Liver (tissue), 8 donors: ENCODE measurements at regions not wholly inside any gene's neighbourhood (a gene's known extent, or its start where the extent isn't known, plus 50 kb on each side); places are given as distances from the start of the nearest gene placed in this dataset.

Experiments used
- DNase-seq: peaks from one replicate; pipeline ENCODE4 v3.0.0-alpha.2; 2017; ENCODE audit warnings: low spot score
- H3K27ac ChIP-seq, 2 donors: one replicate each; pipeline ENCODE4 v1.7.0; 2013; ENCODE audit warnings: inconsistent platforms in 2 of 2, low read length in 2 of 2, control low read depth in 1 of 2, low read depth in 1 of 2, mild to moderate bottlenecking in 1 of 2
- H3K27me3 ChIP-seq, 4 donors: one replicate each; pipeline versions ENCODE4 v1.6.1 to v1.7.0; 2013; ENCODE audit warnings: low read length in 3 of 4, inconsistent platforms in 1 of 4, mild to moderate bottlenecking in 1 of 4, moderate library complexity in 1 of 4; ENCODE audit not compliant: control insufficient read depth in 4 of 4, insufficient read depth in 4 of 4
- H3K36me3 ChIP-seq, 4 donors: one replicate each; pipeline versions ENCODE4 v1.6.1 to v1.7.0; 2013; ENCODE audit warnings: low read length in 3 of 4, mild to moderate bottlenecking in 3 of 4, low read depth in 1 of 4, moderate library complexity in 1 of 4; ENCODE audit not compliant: control insufficient read depth in 4 of 4, insufficient read depth in 3 of 4
- H3K4me1 ChIP-seq, 4 donors: one replicate each; pipeline versions ENCODE4 v1.6.1 to v1.7.0; 2013; ENCODE audit warnings: low read length in 3 of 4, mild to moderate bottlenecking in 3 of 4, moderate library complexity in 1 of 4; ENCODE audit not compliant: control insufficient read depth in 4 of 4, insufficient read depth in 4 of 4
- H3K4me3 ChIP-seq, 3 donors: one replicate each; pipeline versions ENCODE4 v1.6.1 to v1.7.0; 2013; ENCODE audit warnings: low read length in 3 of 3, control low read depth in 1 of 3, low read depth in 1 of 3, mild to moderate bottlenecking in 1 of 3
- H3K9ac ChIP-seq, 2 donors: one replicate each; pipeline ENCODE4 v1.7.0; 2013; ENCODE audit warnings: low read length in 2 of 2, mild to moderate bottlenecking in 2 of 2, moderate library complexity in 2 of 2, control low read depth in 1 of 2, low read depth in 1 of 2
- H3K9me3 ChIP-seq, 4 donors: one replicate each; pipeline versions ENCODE4 v1.6.1 to v1.7.0; 2013; ENCODE audit warnings: low read length in 3 of 4; ENCODE audit not compliant: control insufficient read depth in 4 of 4
- EGR1 ChIP-seq, 2 donors: IDR thresholded peaks; 2 replicates each; pipeline ENCODE4 v1.6.1; 2016 to 2018; ENCODE audit warnings: antibody characterized with exemption in 2 of 2, low read depth in 2 of 2
- FOXA1 ChIP-seq: IDR thresholded peaks from 2 replicates; pipeline ENCODE4 v1.6.1; 2016; ENCODE audit warnings: antibody characterized with exemption
- FOXA2 ChIP-seq: IDR thresholded peaks from 2 replicates; pipeline ENCODE4 v1.6.1; 2016; ENCODE audit warnings: antibody characterized with exemption
- GABPA ChIP-seq, 2 donors: IDR thresholded peaks in 1 of 2; conservative IDR thresholded peaks in 1 of 2; 2 replicates each; pipeline ENCODE4 v1.6.1; 2016; ENCODE audit warnings: antibody characterized with exemption in 2 of 2, mild to moderate bottlenecking in 1 of 2, moderate library complexity in 1 of 2
- HNF4A ChIP-seq, 2 donors: conservative IDR thresholded peaks; 2 replicates each; pipeline ENCODE4 v1.6.1; 2016; ENCODE audit warnings: antibody characterized with exemption in 2 of 2, mild to moderate bottlenecking in 2 of 2
- HNF4G ChIP-seq: IDR thresholded peaks from 2 replicates; pipeline ENCODE4 v1.6.1; 2016; ENCODE audit warnings: antibody characterized with exemption
- JUND ChIP-seq, 2 donors: IDR thresholded peaks; 2 replicates each; pipeline ENCODE4 v1.6.1; 2016; ENCODE audit warnings: antibody characterized with exemption in 2 of 2
- NR2F2 ChIP-seq: IDR thresholded peaks from 2 replicates; pipeline ENCODE4 v1.6.1; 2016; ENCODE audit warnings: antibody characterized with exemption
- RAD21 ChIP-seq, 2 donors: IDR thresholded peaks; 2 replicates each; pipeline ENCODE4 v1.6.1; 2016; ENCODE audit warnings: antibody characterized with exemption in 2 of 2, mild to moderate bottlenecking in 2 of 2
- RXRA ChIP-seq, 2 donors: IDR thresholded peaks; 2 replicates each; pipeline ENCODE4 v1.6.1; 2017 to 2018; ENCODE audit warnings: antibody characterized with exemption in 2 of 2, mild to moderate bottlenecking in 1 of 2
- SP1 ChIP-seq: IDR thresholded peaks from 2 replicates; pipeline ENCODE4 v1.6.1; 2018; ENCODE audit warnings: antibody characterized with exemption, mild to moderate bottlenecking
- TAF1 ChIP-seq: conservative IDR thresholded peaks from 2 replicates; pipeline ENCODE4 v1.6.1; 2016; ENCODE audit warnings: antibody characterized with exemption, mild to moderate bottlenecking
- YY1 ChIP-seq: IDR thresholded peaks from 2 replicates; pipeline ENCODE4 v1.6.1; 2016; ENCODE audit warnings: antibody characterized with exemption, mild to moderate bottlenecking
- ZBTB33 ChIP-seq: IDR thresholded peaks from 2 replicates; pipeline ENCODE4 v1.6.1; 2016; ENCODE audit warnings: antibody characterized with exemption
- WGBS: extraction: QIAGEN DNeasy Blood & Tissue Kit; methylation state at CpG from one replicate; pipeline ENCODE4 v1.1.7; 2013; 5-methylcytosine and 5-hydroxymethylcytosine counted together
- TF ChIP-seq, protein P1 (sequence below): fragments of 150-350 bp; IDR thresholded peaks from 2 replicates; pipeline ENCODE4 v1.5.1; 2017; ENCODE audit warnings: improper control_type of control experiment, low read depth, low read length; ENCODE audit not compliant: missing input control
- TF ChIP-seq, protein P2 (sequence below): IDR thresholded peaks from 2 replicates; pipeline ENCODE4 v1.6.1; 2016; ENCODE audit warnings: antibody characterized with exemption
- TF ChIP-seq, protein P3 (sequence below): IDR thresholded peaks from 2 replicates; pipeline ENCODE4 v1.6.1; 2016; ENCODE audit warnings: antibody characterized with exemption
- donor health status: healthy.
- donor health status: healthy.
- donor health status: healthy.
- donor health status: healthy.
- donor health status: healthy.

- no peak overlapping the region for H3K9ac ChIP-seq
- no peak overlapping the region for H3K27ac ChIP-seq
- no peak for DNase-seq
- H3K4me3 ChIP-seq, result no peak overlapping the region
- no peaks in the 10 kb centered on the region for H3K4me1 ChIP-seq
- H3K36me3 ChIP-seq, result no peaks in the 10 kb centered on the region
- WGBS, result 74% methylated on average over 3 of the region's 3 CpGs
- no peak for TF ChIP-seq HNF4A (conservative IDR thresholded peaks at IDR 0.05)
- TF ChIP-seq, protein P1, sequence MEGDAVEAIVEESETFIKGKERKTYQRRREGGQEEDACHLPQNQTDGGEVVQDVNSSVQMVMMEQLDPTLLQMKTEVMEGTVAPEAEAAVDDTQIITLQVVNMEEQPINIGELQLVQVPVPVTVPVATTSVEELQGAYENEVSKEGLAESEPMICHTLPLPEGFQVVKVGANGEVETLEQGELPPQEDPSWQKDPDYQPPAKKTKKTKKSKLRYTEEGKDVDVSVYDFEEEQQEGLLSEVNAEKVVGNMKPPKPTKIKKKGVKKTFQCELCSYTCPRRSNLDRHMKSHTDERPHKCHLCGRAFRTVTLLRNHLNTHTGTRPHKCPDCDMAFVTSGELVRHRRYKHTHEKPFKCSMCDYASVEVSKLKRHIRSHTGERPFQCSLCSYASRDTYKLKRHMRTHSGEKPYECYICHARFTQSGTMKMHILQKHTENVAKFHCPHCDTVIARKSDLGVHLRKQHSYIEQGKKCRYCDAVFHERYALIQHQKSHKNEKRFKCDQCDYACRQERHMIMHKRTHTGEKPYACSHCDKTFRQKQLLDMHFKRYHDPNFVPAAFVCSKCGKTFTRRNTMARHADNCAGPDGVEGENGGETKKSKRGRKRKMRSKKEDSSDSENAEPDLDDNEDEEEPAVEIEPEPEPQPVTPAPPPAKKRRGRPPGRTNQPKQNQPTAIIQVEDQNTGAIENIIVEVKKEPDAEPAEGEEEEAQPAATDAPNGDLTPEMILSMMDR, result no peak
- no peak for TF ChIP-seq NR2F2
- H3K9me3 ChIP-seq, result no peaks in the 10 kb centered on the region
- no peaks in the 10 kb centered on the region for H3K27me3 ChIP-seq
These were observed 146.1 kb upstream of the NOL4 start for GRCh38 chr18:34370704-34371395.

GRCh38 chr18:34380326-34380725 lies 155.6 kb upstream of the NOL4 start:
- Histone ChIP-seq H3K36me3 (no peaks in the 10 kb centered on the region), H3K4me1 (no peaks in the 10 kb centered on the region), H3K27ac (no peak overlapping the region), H3K27me3 (no peaks in the 10 kb centered on the region), H3K9me3 (no peaks in the 10 kb centered on the region), H3K4me3 (no peak overlapping the region), H3K9ac (no peak overlapping the region)
- WGBS, result 90% methylated on average over 1 of the region's 1 CpG
- no peak for TF ChIP-seq RXRA (IDR thresholded peaks at IDR 0.05)
- no peak for TF ChIP-seq SP1
- TF ChIP-seq NR2F2, result no peak
- TF ChIP-seq, protein P2, sequence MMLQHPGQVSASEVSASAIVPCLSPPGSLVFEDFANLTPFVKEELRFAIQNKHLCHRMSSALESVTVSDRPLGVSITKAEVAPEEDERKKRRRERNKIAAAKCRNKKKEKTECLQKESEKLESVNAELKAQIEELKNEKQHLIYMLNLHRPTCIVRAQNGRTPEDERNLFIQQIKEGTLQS, result no peak
- DNase-seq, result no peak

- Histone ChIP-seq H3K36me3 (no peaks in the 10 kb centered on the region), H3K4me3 (no peak overlapping the region), H3K9me3 (peaks cover 0 to 6% (median 3%) of the 10 kb centered on the region in 4 donors), H3K27ac (no peak overlapping the region), H3K4me1 (no peaks in the 10 kb centered on the region), H3K27me3 (no peaks in the 10 kb centered on the region), H3K9ac (no peak overlapping the region)
- no peak for DNase-seq
- no peak for TF ChIP-seq FOXA1
- TF ChIP-seq, protein P1, result no peak
- no peak for TF ChIP-seq RAD21 (IDR thresholded peaks at IDR 0.05)
- TF ChIP-seq, protein P3, sequence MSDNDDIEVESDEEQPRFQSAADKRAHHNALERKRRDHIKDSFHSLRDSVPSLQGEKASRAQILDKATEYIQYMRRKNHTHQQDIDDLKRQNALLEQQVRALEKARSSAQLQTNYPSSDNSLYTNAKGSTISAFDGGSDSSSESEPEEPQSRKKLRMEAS, result no peak
- TF ChIP-seq HNF4A (conservative IDR thresholded peaks at IDR 0.05), result no peak
- TF ChIP-seq HNF4G, result no peak
- TF ChIP-seq EGR1 (IDR thresholded peaks at IDR 0.05; ENCODE audit: low read depth in 2 of 2), result no peak
- no peak for TF ChIP-seq YY1
- no peak for TF ChIP-seq GABPA (IDR thresholded peaks at IDR 0.05 in 1 of 2, conservative IDR thresholded peaks at IDR 0.05 in 1 of 2)
- TF ChIP-seq SP1, result no peak
- TF ChIP-seq, protein P2, result no peak
- no peak for TF ChIP-seq NR2F2
- TF ChIP-seq TAF1, result no peak
- no peak for TF ChIP-seq FOXA2
- no peak for TF ChIP-seq RXRA (IDR thresholded peaks at IDR 0.05)
- TF ChIP-seq JUND (IDR thresholded peaks at IDR 0.05), result no peak
- no peak for TF ChIP-seq ZBTB33
These were observed 160.6 kb upstream of the NOL4 start for GRCh38 chr18:34385311-34385710.
